IMR-90 (cell line): ENCODE measurements at regions not wholly inside any gene's neighbourhood (a gene's known extent, or its start where the extent isn't known, plus 50 kb on each side); places are given as distances from the start of the nearest gene placed in this dataset.

Experiments
- ATAC-seq: fragments of 200-7000 bp; cut with Tn5 transposase; 2 replicates; pipeline ENCODE4 v1.9.1; 2020; ENCODE audit warnings: low read depth, mild to moderate bottlenecking, moderate library complexity
- BruUV-seq: library from RNA; stranded (reverse); fragments of 400-500 nt; replicated peaks from 2 replicates; lab custom pipeline; 2021; lab: Mats Ljungman, UMichigan
- CTCF ChIA-PET: fragments of 300-600 bp; formaldehyde crosslinking; extraction: SDS; loops from one replicate; lab custom pipeline; 2021; ENCODE audit warnings: antibody characterized with exemption; lab: Yijun Ruan, JAX
- POLR2A ChIA-PET: fragments of 300-600 bp; sonication (Branson Sonifier 250); formaldehyde crosslinking; loops from one replicate; lab custom pipeline; 2022; ENCODE audit warnings: antibody characterized with exemption; ENCODE audit not compliant: unreplicated experiment; lab: Charles Lee
- DNase-seq: peaks from one replicate; pipeline ENCODE4 v3.0.0; 2013
- H2AFZ ChIP-seq: replicated peaks from 2 replicates; pipeline ENCODE3; 2013; ENCODE audit warnings: low read length, mild to moderate bottlenecking; ENCODE audit not compliant: poor library complexity
- H2AK5ac ChIP-seq: 2 replicates; pipeline ENCODE4 v1.6.1; 2013; ENCODE audit warnings: low read depth, low read length, inconsistent platforms
- H2AK9ac ChIP-seq: replicated peaks from 2 replicates; pipeline ENCODE3; 2013; ENCODE audit warnings: mild to moderate bottlenecking, low read depth, low read length, moderate library complexity; ENCODE audit not compliant: poor library complexity
- H2BK120ac ChIP-seq: 2 replicates; pipeline ENCODE4 v1.6.1; 2013; ENCODE audit warnings: low read depth, low read length, inconsistent platforms
- H2BK15ac ChIP-seq: 3 replicates; pipeline ENCODE4 v1.6.1; 2013; ENCODE audit warnings: low read depth, low read length, inconsistent platforms
- H2BK20ac ChIP-seq: 2 replicates; pipeline ENCODE4 v1.6.1; 2013; ENCODE audit warnings: low read depth, mild to moderate bottlenecking, inconsistent platforms, low read length, moderate library complexity
- H2BK5ac ChIP-seq: 2 replicates; pipeline ENCODE4 v1.6.1; 2013; ENCODE audit warnings: mild to moderate bottlenecking, low read depth, low read length, inconsistent platforms; ENCODE audit not compliant: poor library complexity, severe bottlenecking
- H3K14ac ChIP-seq: replicated peaks from 2 replicates; pipeline ENCODE4 v1.6.1; 2013; ENCODE audit warnings: low read depth, low read length, inconsistent platforms
- H3K18ac ChIP-seq: 2 replicates; pipeline ENCODE4 v1.6.1; 2013; ENCODE audit warnings: low read depth, low read length, control low read depth
- H3K23ac ChIP-seq: 2 replicates; pipeline ENCODE4 v1.6.1; 2013; ENCODE audit warnings: low read depth, low read length, inconsistent platforms
- H3K27ac ChIP-seq: 2 replicates; pipeline ENCODE4 v1.5.1; 2013; ENCODE audit warnings: mild to moderate bottlenecking, control low read depth, low read length; ENCODE audit not compliant: insufficient read depth
- H3K27me3 ChIP-seq: 2 replicates; pipeline ENCODE4 v1.6.1; 2013; ENCODE audit warnings: low read length; ENCODE audit not compliant: control insufficient read depth, insufficient read depth
- H3K36me3 ChIP-seq: 2 replicates; pipeline ENCODE4 v1.6.1; 2013; ENCODE audit warnings: low read length, mixed read lengths; ENCODE audit not compliant: control insufficient read depth, insufficient read depth
- H3K4ac ChIP-seq: 2 replicates; pipeline ENCODE4 v1.6.1; 2013; ENCODE audit warnings: low read depth, low read length, inconsistent platforms
- H3K4me1 ChIP-seq: 2 replicates; pipeline ENCODE4 v1.6.1; 2013; ENCODE audit warnings: low read length, mixed read lengths; ENCODE audit not compliant: control insufficient read depth, insufficient read depth
- H3K4me2 ChIP-seq: 2 replicates; pipeline ENCODE4 v1.6.1; 2013; ENCODE audit warnings: low read depth, mild to moderate bottlenecking, control low read depth, low read length, moderate library complexity
- H3K4me3 ChIP-seq: 2 replicates; pipeline ENCODE4 v1.5.1; 2013; ENCODE audit warnings: low read depth, mild to moderate bottlenecking, control low read depth, low read length, moderate library complexity; ENCODE audit not compliant: insufficient read depth
- H3K56ac ChIP-seq: 2 replicates; pipeline ENCODE4 v1.6.1; 2013; ENCODE audit warnings: low read length, inconsistent platforms; ENCODE audit not compliant: insufficient read depth; ENCODE audit errors: extremely low read depth
- H3K79me1 ChIP-seq, 2 experiments: 2 replicates each; pipeline ENCODE4 v1.6.1; 2013; ENCODE audit warnings: low read length in 2 of 2, inconsistent platforms in 1 of 2, low read depth in 1 of 2
- H3K9ac ChIP-seq: 2 replicates; pipeline ENCODE4 v1.6.1; 2013; ENCODE audit warnings: low read depth, low read length, control low read depth
- H3K9me1 ChIP-seq: 2 replicates; pipeline ENCODE4 v1.6.1; 2013; ENCODE audit warnings: low read length, inconsistent platforms; ENCODE audit not compliant: insufficient read depth
- H3K9me3 ChIP-seq: 2 replicates; pipeline ENCODE4 v1.6.1; 2013; ENCODE audit warnings: low read length; ENCODE audit not compliant: control insufficient read depth, insufficient read depth
- H4K20me1 ChIP-seq: 2 replicates; pipeline ENCODE4 v1.6.1; 2013; ENCODE audit warnings: low read length, inconsistent platforms; ENCODE audit not compliant: insufficient read depth
- H4K5ac ChIP-seq: 2 replicates; pipeline ENCODE4 v1.6.1; 2013; ENCODE audit warnings: mild to moderate bottlenecking, low read depth, low read length, control low read depth
- H4K8ac ChIP-seq, 2 experiments: 2 replicates each; pipeline ENCODE4 v1.6.1; 2013; ENCODE audit warnings: low read depth in 2 of 2, low read length in 2 of 2, control low read depth in 1 of 2, inconsistent platforms in 1 of 2
- H4K91ac ChIP-seq: 2 replicates; pipeline ENCODE4 v1.6.1; 2013; ENCODE audit warnings: low read depth, low read length, inconsistent platforms; ENCODE audit not compliant: insufficient read depth
- BHLHE40 ChIP-seq: fragments of 150-350 bp; IDR thresholded peaks from 2 replicates; pipeline ENCODE4 v1.6.1; 2016; ENCODE audit warnings: mild to moderate bottlenecking, low read depth, low read length
- CEBPB ChIP-seq: IDR thresholded peaks from 2 replicates; pipeline ENCODE4 v1.6.1; 2012; ENCODE audit warnings: low read depth, low read length, improper control_type of control experiment
- FOS ChIP-seq: fragments of 150-350 bp; IDR thresholded peaks from 2 replicates; pipeline ENCODE4 v1.6.1; 2016; ENCODE audit warnings: low read depth, low read length
- MAZ ChIP-seq: IDR thresholded peaks from 2 replicates; pipeline ENCODE4 v1.6.1; 2012; ENCODE audit warnings: low read depth, mild to moderate bottlenecking, low read length, improper control_type of control experiment, moderate library complexity, borderline replicate concordance
- RAD21 ChIP-seq: IDR thresholded peaks from 2 replicates; pipeline ENCODE4 v1.6.1; 2012; ENCODE audit warnings: low read length, improper control_type of control experiment
- RCOR1 ChIP-seq: IDR thresholded peaks from 2 replicates; pipeline ENCODE4 v1.6.1; 2012; ENCODE audit warnings: mild to moderate bottlenecking, low read length, improper control_type of control experiment; ENCODE audit not compliant: insufficient replicate concordance
- RFX5 ChIP-seq: IDR thresholded peaks from 2 replicates; pipeline ENCODE4 v1.8.0; 2012; ENCODE audit warnings: low read depth, mild to moderate bottlenecking, low read length, moderate library complexity
- SMC3 ChIP-seq: fragments of 150-350 bp; IDR thresholded peaks from 2 replicates; pipeline ENCODE4 v1.6.1; 2016; ENCODE audit warnings: low read depth, mild to moderate bottlenecking, antibody characterized with exemption, low read length, moderate library complexity
- WGBS, 2 experiments: methylation state at CpG; one replicate each; pipeline versions ENCODE4 v1.1.5 to v1.1.7; 2013; ENCODE audit warnings: missing lambda C conversion rate in 2 of 2; ENCODE audit not compliant: insufficient read length in 1 of 2; ENCODE audit errors: extremely low coverage in 2 of 2; 5-methylcytosine and 5-hydroxymethylcytosine counted together
- dilution Hi-C: fragments of 300-500 bp; cut with HindIII; formaldehyde crosslinking; loops from one replicate; pipeline ENCODE4 v1.14.3; 2018; ENCODE audit warnings: low sequenced_read_pairs; ENCODE audit not compliant: unreplicated experiment
- in situ Hi-C: fragments of 300-500 bp; cut with MboI; formaldehyde crosslinking; loops from 3 replicates; pipeline ENCODE4 v1.14.3; 2019; ENCODE audit warnings: low sequenced_read_pairs, inconsistent platforms, mixed read lengths
- intact Hi-C: fragments of 100-400 bp; cut with micrococcal nuclease; formaldehyde crosslinking; loops from 2 replicates; pipeline ENCODE4 v1.10.0; 2022
- TF ChIP-seq, protein P1 (sequence below): fragments of 150-350 bp; IDR thresholded peaks from 2 replicates; pipeline ENCODE4 v1.6.1; 2017; ENCODE audit warnings: mild to moderate bottlenecking, antibody characterized with exemption, low read length, low read depth

DNA sequence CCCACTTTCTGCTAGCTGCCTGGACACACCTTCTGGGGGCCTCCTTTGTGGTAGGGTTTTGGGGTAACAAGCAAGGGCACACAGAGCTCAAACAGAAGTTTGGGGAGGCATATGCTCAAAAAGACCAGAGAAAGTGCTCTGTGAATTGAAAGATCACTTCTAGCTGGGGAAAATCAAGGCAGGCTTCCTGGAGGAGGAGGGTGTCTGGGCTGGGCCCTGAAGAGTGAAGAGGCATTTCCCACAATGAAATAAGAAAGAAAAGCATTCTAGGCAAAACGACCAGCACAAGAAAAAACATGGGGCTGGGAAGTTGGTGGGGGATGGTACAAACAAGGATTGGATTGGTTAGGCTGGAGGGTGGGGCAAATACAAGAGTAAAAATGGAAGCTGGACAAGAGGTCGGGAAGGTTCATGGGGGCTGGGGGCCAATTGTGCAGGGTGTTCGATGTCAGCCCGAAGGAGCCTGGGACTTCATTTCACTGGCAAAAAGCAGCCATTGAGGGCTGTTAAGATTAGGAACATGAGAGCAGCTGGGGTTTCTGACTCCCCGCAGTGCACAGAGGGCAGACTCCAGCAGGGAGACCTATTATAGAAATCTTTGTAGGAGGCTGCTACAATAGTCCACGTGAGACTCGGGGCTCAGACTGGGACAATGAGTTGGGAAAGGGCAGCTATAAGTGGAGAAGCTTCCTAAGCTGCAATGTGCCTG, 51.5 kb upstream of the CMKLR1 start:
- Histone ChIP-seq H3K4me1 (no peaks in the 10 kb centered on the region), H4K8ac (no peak overlapping the region), H3K9ac (no peak overlapping the region), H3K9me3 (no peaks in the 10 kb centered on the region; the same call in 1 of the 2 replicates), H3K4me2 (no peak overlapping the region), H2BK15ac (no peak overlapping the region), H3K4me3 (no peak overlapping the region), H3K18ac (no peak overlapping the region), H2AK5ac (no peak overlapping the region), H2BK120ac (no peak overlapping the region), H3K4ac (no peak overlapping the region), H3K23ac (no peak overlapping the region), H3K14ac (no peak overlapping the region), H2BK20ac (no peak overlapping the region), H3K27me3 (no peaks in the 10 kb centered on the region), H4K91ac (no peak overlapping the region), H3K27ac (no peak overlapping the region), H3K79me1 (no peaks in the 10 kb centered on the region), H4K5ac (no peak overlapping the region), H2BK5ac (no peak overlapping the region), H3K56ac (no peak overlapping the region), H4K20me1 (no peaks in the 10 kb centered on the region), H3K9me1 (no peaks in the 10 kb centered on the region), H3K36me3 (no peaks in the 10 kb centered on the region), H2AFZ (no peak overlapping the region), H2AK9ac (no peak overlapping the region)
- ChIA-PET CTCF (no interaction called here), POLR2A (no interaction called here)
- in situ Hi-C loops, result no loop called here
- no peak for TF ChIP-seq MAZ
- TF ChIP-seq RFX5, result no peak
- TF ChIP-seq CEBPB, result no peak
- TF ChIP-seq, protein P1, sequence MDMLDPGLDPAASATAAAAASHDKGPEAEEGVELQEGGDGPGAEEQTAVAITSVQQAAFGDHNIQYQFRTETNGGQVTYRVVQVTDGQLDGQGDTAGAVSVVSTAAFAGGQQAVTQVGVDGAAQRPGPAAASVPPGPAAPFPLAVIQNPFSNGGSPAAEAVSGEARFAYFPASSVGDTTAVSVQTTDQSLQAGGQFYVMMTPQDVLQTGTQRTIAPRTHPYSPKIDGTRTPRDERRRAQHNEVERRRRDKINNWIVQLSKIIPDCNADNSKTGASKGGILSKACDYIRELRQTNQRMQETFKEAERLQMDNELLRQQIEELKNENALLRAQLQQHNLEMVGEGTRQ, result no peak
- no peak for TF ChIP-seq BHLHE40
- TF ChIP-seq RAD21, result no peak
- no peak for TF ChIP-seq RCOR1
- no peak for TF ChIP-seq FOS
- TF ChIP-seq SMC3, result no peak
- DNase-seq, result no peak
- 29% methylated on average over 1 of the region's 7 CpGs; no CpG with 5 or more reads in 1 of the 2 experiments for WGBS, 2 experiments
- no TSS peak for BruUV-seq
- intact Hi-C loops, result no loop called here
- dilution Hi-C loops, result no loop called here
- ATAC-seq, result no peak
